ENCODE measurements at regions not wholly inside any gene's neighbourhood (a gene's known extent, or its start where the extent isn't known, plus 50 kb on each side); places are given as distances from the start of the nearest gene placed in this dataset.
A peak's percentile ranks its signal among the peaks of the same experiment; 100 is the strongest.

GRCh38 chr17:77382966-77383612 is 242.3 kb downstream of the SEC14L1 start:
- H3K4me3 Mint-ChIP-seq = no peak overlapping the region
- intact Hi-C loops (cut with micrococcal nuclease) = no loop called here
- no peaks in the 10 kb centered on the region for H3K36me3 Mint-ChIP-seq
- no peaks in the 10 kb centered on the region for H3K9me3 Mint-ChIP-seq
- H3K27me3 Mint-ChIP-seq = no peaks in the 10 kb centered on the region
- ChIA-PET CTCF (interaction anchor here (1.0 to 2.9 kb wide), 4 partner anchors 17 to 58 kb away, joined by 3 to 16 read pairs (median 4); no protein-coding TSS in a partner anchor), POLR2A (interaction anchor here (1.2 to 1.3 kb wide), 3 partner anchors 9 to 77 kb away, joined by 3 to 4 read pairs (median 3); no protein-coding TSS in a partner anchor)
- H3K27ac Mint-ChIP-seq = peak overlapping the region; percentile 67
- DNase-seq = no peak
- peaks cover 80% of the 10 kb centered on the region for H3K4me1 Mint-ChIP-seq (ENCODE audit: low read depth)

- no peak overlapping the region for H3K27ac Mint-ChIP-seq
- H3K4me3 Mint-ChIP-seq = no peak overlapping the region
- CTCF ChIA-PET = interaction anchor here (1.0 to 2.9 kb wide), 2 partner anchors 16 to 59 kb away, joined by 4 to 16 read pairs; no protein-coding TSS in a partner anchor
- H3K36me3 Mint-ChIP-seq = no peaks in the 10 kb centered on the region
- intact Hi-C loops (cut with micrococcal nuclease) = no loop called here
- no peaks in the 10 kb centered on the region for H3K9me3 Mint-ChIP-seq
- peaks cover 84% of the 10 kb centered on the region for H3K4me1 Mint-ChIP-seq (ENCODE audit: low read depth)
- H3K27me3 Mint-ChIP-seq = no peaks in the 10 kb centered on the region
- DNase-seq = no peak
- POLR2A ChIA-PET = no interaction called here
These were observed 243.1 kb downstream of the SEC14L1 start for GRCh38 chr17:77383613-77384608.

- POLR2A ChIA-PET = no interaction called here
- no peaks in the 10 kb centered on the region for H3K9me3 Mint-ChIP-seq
- H3K4me3 Mint-ChIP-seq = no peak overlapping the region
- no peaks in the 10 kb centered on the region for H3K36me3 Mint-ChIP-seq
- intact Hi-C loops (cut with micrococcal nuclease) = no loop called here
- peak overlapping the region; percentile 58 for H3K27ac Mint-ChIP-seq
- CTCF ChIA-PET = interaction anchor here (1.1 kb wide), 1 partner anchor 14 kb away, joined by 4 read pairs; no protein-coding TSS in a partner anchor
- DNase-seq = peak; percentile 56
- peaks cover 78% of the 10 kb centered on the region for H3K4me1 Mint-ChIP-seq (ENCODE audit: low read depth)
- H3K27me3 Mint-ChIP-seq = no peaks in the 10 kb centered on the region
These were observed 245.2 kb downstream of the SEC14L1 start for GRCh38 chr17:77385750-77386501.

- Mint-ChIP-seq H3K27ac (peak overlapping the region; percentile 58), H3K27me3 (no peaks in the 10 kb centered on the region), H3K36me3 (no peaks in the 10 kb centered on the region), H3K9me3 (no peaks in the 10 kb centered on the region), H3K4me1 (ENCODE audit: low read depth) (peaks cover 78% of the 10 kb centered on the region), H3K4me3 (no peak overlapping the region)
- ChIA-PET CTCF (interaction anchor here (6.5 kb wide), 1 partner anchor 14 kb away, joined by 77 read pairs; no protein-coding TSS in a partner anchor), POLR2A (no interaction called here)
- DNase-seq = no peak
- intact Hi-C loops (cut with micrococcal nuclease) = no loop called here
These were observed 245.9 kb downstream of the SEC14L1 start for GRCh38 chr17:77386502-77387192.

GRCh38 chr17:77387891-77388290 is 247.1 kb downstream of the SEC14L1 start:
- ChIA-PET CTCF (interaction anchor here (6.5 kb wide), 1 partner anchor 12 kb away, joined by 77 read pairs; no protein-coding TSS in a partner anchor), POLR2A (interaction anchor here (2.6 kb wide), 1 partner anchor 15 kb away, joined by 11 read pairs; no protein-coding TSS in a partner anchor)
- peaks cover 78% of the 10 kb centered on the region for H3K4me1 Mint-ChIP-seq (ENCODE audit: low read depth)
- H3K36me3 Mint-ChIP-seq = no peaks in the 10 kb centered on the region
- H3K4me3 Mint-ChIP-seq = no peak overlapping the region
- no peak overlapping the region for H3K27ac Mint-ChIP-seq
- H3K9me3 Mint-ChIP-seq = no peaks in the 10 kb centered on the region
- intact Hi-C loops (cut with micrococcal nuclease) = loop anchor here (2.0 kb wide), 1 partner anchor 13 kb away; no protein-coding TSS in a partner anchor
- no peaks in the 10 kb centered on the region for H3K27me3 Mint-ChIP-seq
- DNase-seq = no peak

GRCh38 chr17:77388384-77389306 is 247.9 kb downstream of the SEC14L1 start:
- CTCF ChIA-PET = interaction anchor here (0.8 to 6.5 kb wide), 9 partner anchors 9 to 64 kb away, joined by 3 to 77 read pairs (median 4); no protein-coding TSS in a partner anchor
- POLR2A ChIA-PET = interaction anchor here (0.8 to 2.6 kb wide), 7 partner anchors 8 to 32 kb away, joined by 3 to 26 read pairs (median 4); no protein-coding TSS in a partner anchor
- H3K27ac Mint-ChIP-seq = peak overlapping the region; percentile 88
- DNase-seq = no peak
- H3K4me1 Mint-ChIP-seq (ENCODE audit: low read depth) = peaks cover 75% of the 10 kb centered on the region
- H3K9me3 Mint-ChIP-seq = no peaks in the 10 kb centered on the region
- intact Hi-C loops (cut with micrococcal nuclease) = loop anchor here (1.0 to 2.0 kb wide), 2 partner anchors 14 to 57 kb away; no protein-coding TSS in a partner anchor
- H3K27me3 Mint-ChIP-seq = no peaks in the 10 kb centered on the region
- H3K4me3 Mint-ChIP-seq = peak overlapping the region; percentile 75
- no peaks in the 10 kb centered on the region for H3K36me3 Mint-ChIP-seq

GRCh38 chr17:77390870-77391269 is 250.1 kb downstream of the SEC14L1 start:
- Mint-ChIP-seq H3K27me3 (no peaks in the 10 kb centered on the region), H3K9me3 (no peaks in the 10 kb centered on the region), H3K4me3 (peak overlapping the region; percentile 75), H3K36me3 (no peaks in the 10 kb centered on the region), H3K4me1 (ENCODE audit: low read depth) (peaks cover 72% of the 10 kb centered on the region), H3K27ac (peak overlapping the region; percentile 88)
- POLR2A ChIA-PET = interaction anchor here (0.7 to 3.0 kb wide), 6 partner anchors 10 to 569 kb away, joined by 3 to 28 read pairs (median 4); no protein-coding TSS in a partner anchor
- CTCF ChIA-PET = interaction anchor here (0.7 to 6.5 kb wide), 7 partner anchors 9 to 59 kb away, joined by 3 to 77 read pairs (median 6); no protein-coding TSS in a partner anchor
- no peak for DNase-seq
- intact Hi-C loops (cut with micrococcal nuclease) = loop anchor here (1.0 to 2.0 kb wide), 2 partner anchors 9 to 14 kb away; no protein-coding TSS in a partner anchor

GRCh38 chr17:77391668-77392375 is 251.1 kb downstream of the SEC14L1 start:
- POLR2A ChIA-PET = interaction anchor here (0.6 to 3.0 kb wide), 7 partner anchors 9 to 67 kb away, joined by 3 to 28 read pairs (median 4); no protein-coding TSS in a partner anchor
- Mint-ChIP-seq H3K4me1 (ENCODE audit: low read depth) (peaks cover 67% of the 10 kb centered on the region), H3K9me3 (no peaks in the 10 kb centered on the region), H3K4me3 (peak overlapping the region; percentile 47), H3K27ac (peak overlapping the region; percentile 88), H3K27me3 (no peaks in the 10 kb centered on the region), H3K36me3 (no peaks in the 10 kb centered on the region)
- DNase-seq = peak; percentile 78
- CTCF ChIA-PET = interaction anchor here (1.4 to 6.5 kb wide), 3 partner anchors 8 to 60 kb away, joined by 4 to 77 read pairs (median 7); no protein-coding TSS in a partner anchor
- intact Hi-C loops (cut with micrococcal nuclease) = loop anchor here (1.0 to 2.0 kb wide), 2 partner anchors 8 to 13 kb away; no protein-coding TSS in a partner anchor

- ChIA-PET POLR2A (interaction anchor here (1.1 to 1.8 kb wide), 4 partner anchors 10 to 67 kb away, joined by 3 to 5 read pairs (median 4); no protein-coding TSS in a partner anchor), CTCF (interaction anchor here (1.7 to 6.5 kb wide), 2 partner anchors 8 to 102 kb away, joined by 5 to 77 read pairs; no protein-coding TSS in a partner anchor)
- Mint-ChIP-seq H3K4me3 (peak overlapping the region; percentile 47), H3K9me3 (no peaks in the 10 kb centered on the region), H3K4me1 (ENCODE audit: low read depth) (peaks cover 64% of the 10 kb centered on the region), H3K27me3 (no peaks in the 10 kb centered on the region), H3K36me3 (no peaks in the 10 kb centered on the region), H3K27ac (peak overlapping the region; percentile 88)
- intact Hi-C loops (cut with micrococcal nuclease) = no loop called here
- DNase-seq = no peak
These were observed 251.9 kb downstream of the SEC14L1 start for GRCh38 chr17:77392376-77393273.
